Lower leg skin (tissue), 4 donors: ENCODE measurements at regions not wholly inside any gene's neighbourhood (a gene's known extent, or its start where the extent isn't known, plus 50 kb on each side); places are given as distances from the start of the nearest gene placed in this dataset.

Source experiments
- DNase-seq, 2 donors: peaks; one replicate each; pipeline ENCODE4 v3.0.0-alpha.2; 2019; ENCODE audit warnings: low spot score in 2 of 2
- H3K4me3 ChIP-seq: fragments of 200-600 bp; sonication (generic); 2 replicates; pipeline ENCODE4 v1.5.1; 2017; ENCODE audit warnings: mild to moderate bottlenecking, low read depth; ENCODE audit not compliant: poor library complexity, severe bottlenecking
- POLR2A ChIP-seq, 2 donors: fragments of 450-650 bp; IDR thresholded peaks; one replicate each; pipeline ENCODE4 v1.6.1; 2016 to 2017; ENCODE audit warnings: antibody characterized with exemption in 2 of 2, mild to moderate bottlenecking in 1 of 2, moderate library complexity in 1 of 2
- WGBS, 2 donors: methylation state at CpG; one replicate each; pipeline ENCODE4 v1.1.5; 2018; 5-methylcytosine and 5-hydroxymethylcytosine counted together
- intact Hi-C: fragments of 100-400 bp; cut with DNase I; formaldehyde crosslinking; loops from one replicate; pipeline ENCODE4 v1.15.0; 2023; ENCODE audit warnings: low total_unique reads
- TF ChIP-seq, protein P1 (sequence below), 3 donors: fragments of 450-650 bp; IDR thresholded peaks; one replicate each; pipeline ENCODE4 v1.5.1; 2016; ENCODE audit warnings: antibody characterized with exemption in 3 of 3, mild to moderate bottlenecking in 3 of 3, moderate library complexity in 2 of 3

DNA sequence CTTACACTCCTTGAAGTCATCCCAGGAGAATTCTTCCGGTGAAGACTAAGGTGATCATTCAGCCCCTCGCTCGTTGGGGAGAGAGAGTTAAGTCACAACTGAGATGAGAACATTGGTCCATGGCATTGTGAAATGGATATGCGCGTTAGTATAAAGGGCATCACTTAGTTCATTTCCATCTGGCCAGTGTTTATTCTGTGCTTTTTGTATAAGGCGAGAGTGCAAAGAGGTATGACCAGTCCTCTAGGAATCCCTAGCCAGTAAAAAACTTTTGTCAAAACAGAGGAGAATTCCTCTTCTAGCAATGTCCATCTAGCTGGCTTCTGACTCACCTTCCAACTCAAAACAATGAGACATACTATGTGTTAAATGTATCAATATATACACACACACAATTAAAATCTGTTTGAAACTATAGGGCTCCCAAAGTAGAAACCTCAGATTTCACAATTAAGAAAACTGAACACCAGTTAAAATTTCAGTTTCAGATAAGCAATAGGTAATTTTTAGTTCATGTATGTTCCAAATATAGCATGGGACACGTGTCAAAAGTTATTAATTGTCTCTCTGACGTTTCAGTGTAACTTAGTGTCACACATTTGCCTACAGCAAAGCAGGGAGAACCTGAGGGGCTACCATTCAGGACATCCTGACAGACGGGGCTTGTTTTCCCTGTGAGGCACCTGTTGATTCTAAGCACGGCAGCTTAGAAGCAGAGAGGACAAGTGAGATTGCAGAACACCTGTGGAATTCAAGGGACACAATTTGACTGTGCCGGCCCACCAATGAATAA lies 158.9 kb downstream of the KLF6 start:
- TF ChIP-seq, protein P1, sequence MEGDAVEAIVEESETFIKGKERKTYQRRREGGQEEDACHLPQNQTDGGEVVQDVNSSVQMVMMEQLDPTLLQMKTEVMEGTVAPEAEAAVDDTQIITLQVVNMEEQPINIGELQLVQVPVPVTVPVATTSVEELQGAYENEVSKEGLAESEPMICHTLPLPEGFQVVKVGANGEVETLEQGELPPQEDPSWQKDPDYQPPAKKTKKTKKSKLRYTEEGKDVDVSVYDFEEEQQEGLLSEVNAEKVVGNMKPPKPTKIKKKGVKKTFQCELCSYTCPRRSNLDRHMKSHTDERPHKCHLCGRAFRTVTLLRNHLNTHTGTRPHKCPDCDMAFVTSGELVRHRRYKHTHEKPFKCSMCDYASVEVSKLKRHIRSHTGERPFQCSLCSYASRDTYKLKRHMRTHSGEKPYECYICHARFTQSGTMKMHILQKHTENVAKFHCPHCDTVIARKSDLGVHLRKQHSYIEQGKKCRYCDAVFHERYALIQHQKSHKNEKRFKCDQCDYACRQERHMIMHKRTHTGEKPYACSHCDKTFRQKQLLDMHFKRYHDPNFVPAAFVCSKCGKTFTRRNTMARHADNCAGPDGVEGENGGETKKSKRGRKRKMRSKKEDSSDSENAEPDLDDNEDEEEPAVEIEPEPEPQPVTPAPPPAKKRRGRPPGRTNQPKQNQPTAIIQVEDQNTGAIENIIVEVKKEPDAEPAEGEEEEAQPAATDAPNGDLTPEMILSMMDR (IDR thresholded peaks at IDR 0.05), result no peak
- no peak for TF ChIP-seq POLR2A (IDR thresholded peaks at IDR 0.05)
- intact Hi-C loops, result no loop called here
- 81 to 83% methylated on average over 11 of the region's 11 CpGs for WGBS, 2 donors
- no peak overlapping the region for H3K4me3 ChIP-seq
- DNase-seq, result no peak

DNA sequence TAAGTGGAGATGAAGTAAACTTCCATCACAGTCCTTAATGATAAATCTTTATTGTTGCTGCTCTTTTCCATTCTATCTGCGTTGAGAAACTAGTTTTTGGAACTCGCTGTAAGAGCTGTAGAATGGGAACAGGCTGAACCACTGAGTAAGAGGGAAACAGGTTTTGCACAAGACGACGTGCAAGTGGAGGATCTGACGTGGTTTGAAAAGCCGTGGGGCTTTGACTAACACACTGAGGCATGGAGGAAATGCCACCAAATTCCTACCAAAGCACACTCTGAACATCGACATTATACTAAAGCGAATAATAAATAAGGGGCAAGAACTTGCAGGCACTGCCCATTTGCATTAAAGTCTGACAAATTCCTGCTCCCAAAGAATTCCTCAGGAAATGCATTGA lies 160.6 kb downstream of the KLF6 start:
- no peak overlapping the region for H3K4me3 ChIP-seq
- no peak for DNase-seq
- WGBS, 2 donors, result 73 to 75% methylated on average over 8 of the region's 8 CpGs
- TF ChIP-seq, protein P1 (IDR thresholded peaks at IDR 0.05), result no peak
- no peak for TF ChIP-seq POLR2A (IDR thresholded peaks at IDR 0.05)
- intact Hi-C loops, result no loop called here

DNA sequence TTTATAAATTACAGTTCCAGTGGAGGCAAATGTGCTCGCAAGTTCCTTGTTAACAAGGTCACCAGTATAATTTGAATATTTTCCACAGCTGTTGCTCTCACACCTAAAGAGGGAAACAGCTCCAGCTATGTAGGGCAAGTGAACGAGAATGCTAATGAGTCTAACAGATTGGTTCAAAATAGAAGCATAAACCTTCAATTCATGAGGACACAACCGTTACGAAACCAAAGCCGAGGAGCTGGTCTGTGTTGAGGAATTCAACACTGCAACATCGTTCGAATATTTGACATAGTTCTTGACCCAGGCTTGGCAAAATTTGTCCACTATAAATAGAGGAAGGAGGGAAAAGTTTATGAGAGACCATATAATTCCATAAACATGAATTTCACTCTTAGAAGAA lies 161.3 kb downstream of the KLF6 start:
- TF ChIP-seq, protein P1 (IDR thresholded peaks at IDR 0.05), result no peak
- TF ChIP-seq POLR2A (IDR thresholded peaks at IDR 0.05), result no peak
- intact Hi-C loops, result no loop called here
- 75% methylated on average over 7 of the region's 7 CpGs for WGBS, 2 donors
- no peak for DNase-seq
- no peak overlapping the region for H3K4me3 ChIP-seq

DNA sequence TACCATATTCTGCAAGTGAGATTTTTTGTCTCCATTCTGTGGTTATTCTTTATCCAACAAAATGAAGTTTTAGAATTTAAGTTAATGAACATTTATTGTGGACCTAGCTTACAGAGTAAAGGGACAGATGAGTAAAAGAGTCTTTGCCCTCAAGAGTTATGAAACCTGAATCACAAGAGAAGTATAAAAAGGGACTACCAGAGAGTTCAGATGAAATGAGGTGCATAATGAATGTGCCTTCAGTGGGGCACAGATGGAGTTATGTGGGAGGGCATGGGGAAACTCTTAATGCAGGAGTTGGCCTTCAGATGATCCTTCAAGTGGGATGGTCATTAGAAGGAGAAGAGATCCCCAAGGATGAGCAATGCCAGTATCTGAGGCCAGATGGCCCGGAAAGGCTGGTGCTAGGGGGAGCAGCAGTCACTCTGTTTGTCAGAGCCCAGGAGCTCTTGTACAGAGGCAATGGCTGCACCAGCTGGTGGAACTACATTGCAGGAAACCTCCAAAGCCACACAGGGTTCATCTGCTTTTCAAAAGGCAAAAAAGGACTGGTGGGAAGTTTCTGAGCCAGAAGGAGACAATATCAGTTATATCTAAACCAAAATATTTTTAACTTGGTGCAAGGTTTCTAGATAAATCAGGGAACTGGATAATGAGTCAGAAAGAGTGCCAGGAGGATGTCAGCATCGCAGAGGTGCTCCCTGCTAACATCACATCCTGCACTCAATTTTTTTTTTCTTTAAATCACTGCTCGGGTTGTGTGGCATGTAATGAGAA lies 162.0 kb downstream of the KLF6 start:
- H3K4me3 ChIP-seq, result no peak overlapping the region
- WGBS, 2 donors, result 79 to 81% methylated on average over 3 of the region's 3 CpGs
- DNase-seq, result no peak
- intact Hi-C loops, result no loop called here
- no peak for TF ChIP-seq POLR2A (IDR thresholded peaks at IDR 0.05)
- TF ChIP-seq, protein P1 (IDR thresholded peaks at IDR 0.05), result no peak

DNA sequence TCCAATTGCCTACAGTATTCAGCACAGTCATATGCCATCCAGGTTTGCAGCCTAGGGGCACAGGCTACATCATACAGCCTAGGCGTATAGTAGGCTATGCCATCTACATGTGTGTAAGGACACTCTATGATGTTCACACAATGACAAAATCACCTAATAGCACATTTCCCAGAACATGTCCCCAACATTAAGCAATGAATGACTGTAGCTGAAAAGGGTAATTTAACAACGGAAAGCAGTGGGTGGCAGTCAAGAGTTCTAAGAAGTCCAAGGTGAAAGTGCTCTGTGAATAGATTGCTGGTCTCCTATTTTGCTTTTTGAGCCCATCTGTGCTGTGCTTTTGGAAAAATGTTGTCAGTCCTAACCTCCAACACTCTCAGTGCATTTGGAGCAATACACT lies 162.6 kb downstream of the KLF6 start:
- WGBS, 2 donors, result 84 to 85% methylated on average over 2 of the region's 2 CpGs
- no peak overlapping the region for H3K4me3 ChIP-seq
- intact Hi-C loops, result no loop called here
- DNase-seq, result no peak
- TF ChIP-seq, protein P1 (IDR thresholded peaks at IDR 0.05), result no peak
- TF ChIP-seq POLR2A (IDR thresholded peaks at IDR 0.05), result no peak
